ENCODE measurements at regions not wholly inside any gene's neighbourhood (a gene's known extent, or its start where the extent isn't known, plus 50 kb on each side); places are given as distances from the start of the nearest gene placed in this dataset.

GRCh38 chr2:128579825-128580224 is 261.2 kb upstream of the HS6ST1 start:
- Histone ChIP-seq H3K4me3 (ENCODE audit: low read depth, low read length) (no peak overlapping the region), H3K36me3 (no peaks in the 10 kb centered on the region), H3K4me1 (no peaks in the 10 kb centered on the region), H3K27me3 (no peaks in the 10 kb centered on the region), H3K9me3 (no peaks in the 10 kb centered on the region)
- no peak for DNase-seq
- TF ChIP-seq CTCF (IDR thresholded peaks at IDR 0.05; ENCODE audit: low read depth, low read length): no peak

DNA sequence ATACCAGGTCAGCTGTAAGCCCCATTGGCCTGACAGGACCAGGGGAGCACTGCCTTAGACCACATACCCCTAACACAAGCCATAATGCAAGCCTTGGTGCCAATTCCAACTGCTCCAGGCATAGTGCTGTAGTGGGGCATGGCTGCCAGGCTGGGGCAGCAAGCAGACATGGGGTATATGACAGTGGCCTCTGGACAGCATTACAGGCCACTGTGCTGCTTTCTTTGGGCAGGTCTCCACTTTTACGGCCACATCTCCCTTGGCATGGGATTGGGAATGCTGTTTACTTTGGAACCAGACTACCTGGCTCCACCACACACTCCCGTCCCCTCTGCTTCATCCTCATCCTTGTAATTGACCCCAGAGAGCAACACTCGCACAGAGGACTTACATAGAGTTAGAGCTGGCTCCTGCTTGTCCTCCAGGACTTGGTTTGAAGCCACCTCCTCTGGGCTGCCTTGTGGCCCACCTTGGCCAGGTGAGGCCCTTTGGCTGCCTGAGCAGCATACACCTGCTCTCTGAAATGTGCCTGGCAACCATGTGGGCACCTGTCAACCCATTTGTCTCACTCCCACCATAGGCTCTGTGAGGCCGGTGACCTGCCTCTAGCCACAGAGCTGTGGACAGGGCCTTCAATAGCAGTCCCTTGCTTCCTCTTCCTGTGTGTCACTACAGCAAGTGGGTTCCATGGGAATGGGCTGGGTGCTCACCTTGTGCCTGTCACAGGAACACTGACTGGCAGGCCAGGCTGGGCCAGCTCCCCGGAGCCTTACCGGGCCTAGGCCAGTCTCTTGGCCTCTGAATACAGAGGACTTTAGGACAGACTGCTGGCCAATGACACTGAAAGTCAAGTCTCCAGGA is 262.6 kb upstream of the HS6ST1 start:
- no peak for TF ChIP-seq CTCF (IDR thresholded peaks at IDR 0.05; ENCODE audit: low read depth, low read length)
- H3K36me3 ChIP-seq: no peaks in the 10 kb centered on the region
- H3K27me3 ChIP-seq: no peaks in the 10 kb centered on the region
- no peak for DNase-seq
- H3K9me3 ChIP-seq: no peaks in the 10 kb centered on the region
- H3K4me3 ChIP-seq (ENCODE audit: low read depth, low read length): no peak overlapping the region
- no peaks in the 10 kb centered on the region for H3K4me1 ChIP-seq

DNA sequence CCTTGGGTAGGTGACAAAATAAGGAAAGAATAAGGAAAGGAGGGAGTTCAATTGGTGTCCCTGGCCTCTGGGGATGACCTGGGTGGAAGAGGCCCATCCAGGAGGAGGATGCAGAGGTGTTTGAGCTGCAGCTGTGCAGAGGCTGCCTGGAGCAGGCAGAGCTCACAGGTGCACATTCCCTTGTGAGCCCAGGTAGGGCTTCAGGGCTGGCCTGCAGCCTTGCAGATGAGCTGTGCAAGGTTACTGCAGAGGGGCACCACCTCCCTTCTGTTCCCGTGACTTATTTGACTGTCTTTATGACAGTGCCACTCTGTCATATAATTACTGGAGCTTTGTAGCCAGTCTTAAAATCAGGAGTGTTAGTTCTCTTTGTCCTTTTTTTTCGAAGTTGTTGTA is 263.2 kb upstream of the HS6ST1 start:
- Histone ChIP-seq H3K36me3 (no peaks in the 10 kb centered on the region), H3K4me1 (no peaks in the 10 kb centered on the region), H3K9me3 (no peaks in the 10 kb centered on the region), H3K4me3 (ENCODE audit: low read depth, low read length) (no peak overlapping the region), H3K27me3 (no peaks in the 10 kb centered on the region)
- no peak for DNase-seq
- TF ChIP-seq CTCF (IDR thresholded peaks at IDR 0.05; ENCODE audit: low read depth, low read length): no peak

DNA sequence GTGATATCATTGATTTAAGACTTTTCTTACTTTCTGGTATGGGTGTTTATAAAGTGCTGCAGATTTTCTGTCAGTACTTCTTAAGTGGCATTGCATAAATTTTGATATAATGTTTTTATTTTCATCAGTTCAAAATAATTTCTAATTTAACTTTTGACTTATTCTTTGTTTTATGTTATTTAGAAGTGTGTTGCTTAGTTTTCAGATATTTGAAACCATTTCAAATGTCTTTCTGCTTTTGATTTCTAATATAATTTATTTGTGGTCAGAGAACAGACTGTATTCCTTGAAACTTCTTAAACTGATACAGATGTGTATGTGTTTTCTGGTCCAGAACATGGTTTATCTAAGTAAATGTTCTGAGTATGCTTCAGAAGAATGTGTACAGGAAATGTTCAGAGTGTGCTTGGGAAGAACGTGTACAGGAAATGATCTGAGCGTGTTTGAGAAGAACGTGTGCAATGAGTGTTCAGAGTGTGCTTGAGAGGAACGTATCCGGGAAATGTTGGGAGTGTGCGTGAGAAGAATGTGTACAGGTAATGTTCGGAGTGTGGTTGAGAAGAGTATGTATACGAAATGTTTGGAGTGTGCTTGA is 265.7 kb upstream of the HS6ST1 start:
- Histone ChIP-seq H3K4me1 (no peaks in the 10 kb centered on the region), H3K36me3 (no peaks in the 10 kb centered on the region), H3K27me3 (no peaks in the 10 kb centered on the region), H3K9me3 (no peaks in the 10 kb centered on the region), H3K4me3 (ENCODE audit: low read depth, low read length) (no peak overlapping the region)
- no peak for TF ChIP-seq CTCF (IDR thresholded peaks at IDR 0.05; ENCODE audit: low read depth, low read length)
- DNase-seq: no peak

DNA sequence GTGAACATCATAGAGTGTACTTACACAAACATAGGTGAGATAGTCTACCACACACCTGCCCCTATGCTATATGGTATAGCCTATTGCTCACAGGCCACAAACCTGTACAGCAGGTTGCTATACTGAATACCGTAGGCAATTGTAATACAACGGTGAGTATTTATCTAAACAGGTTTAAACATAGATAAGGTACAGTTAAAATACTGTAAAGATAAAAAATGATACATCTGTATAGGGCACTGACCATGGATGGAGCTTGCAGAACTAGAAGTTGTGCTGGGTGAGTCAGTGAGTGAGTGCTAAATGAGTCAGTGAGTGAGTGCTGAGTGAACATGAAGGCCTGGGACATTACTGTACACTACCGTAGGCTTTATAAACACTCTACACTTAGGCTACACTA is 267.0 kb upstream of the HS6ST1 start:
- Histone ChIP-seq H3K36me3 (no peaks in the 10 kb centered on the region), H3K9me3 (no peaks in the 10 kb centered on the region), H3K4me1 (no peaks in the 10 kb centered on the region), H3K4me3 (ENCODE audit: low read depth, low read length) (no peak overlapping the region), H3K27me3 (no peaks in the 10 kb centered on the region)
- TF ChIP-seq CTCF (IDR thresholded peaks at IDR 0.05; ENCODE audit: low read depth, low read length): no peak
- DNase-seq: no peak

GRCh38 chr2:128589681-128590080 is 271.0 kb upstream of the HS6ST1 start:
- Histone ChIP-seq H3K27me3 (no peaks in the 10 kb centered on the region), H3K4me1 (no peaks in the 10 kb centered on the region), H3K36me3 (no peaks in the 10 kb centered on the region), H3K4me3 (ENCODE audit: low read depth, low read length) (no peak overlapping the region), H3K9me3 (no peaks in the 10 kb centered on the region)
- 0 out of 2 replicates have a peak, but pooled peaks have one; percentile 10 for TF ChIP-seq CTCF (IDR thresholded peaks at IDR 0.05; ENCODE audit: low read depth, low read length)
- no peak for DNase-seq
